NCI-H524 treated with DMSO at 0.1 percent for 48 hours (cell line): ENCODE measurements at regions not wholly inside any gene's neighbourhood (a gene's known extent, or its start where the extent isn't known, plus 50 kb on each side); places are given as distances from the start of the nearest gene placed in this dataset.

ENCODE experiments used
- DNase-seq: peaks from one replicate; lab custom pipeline; 2025; lab: John Stamatoyannopoulos, UW

DNA sequence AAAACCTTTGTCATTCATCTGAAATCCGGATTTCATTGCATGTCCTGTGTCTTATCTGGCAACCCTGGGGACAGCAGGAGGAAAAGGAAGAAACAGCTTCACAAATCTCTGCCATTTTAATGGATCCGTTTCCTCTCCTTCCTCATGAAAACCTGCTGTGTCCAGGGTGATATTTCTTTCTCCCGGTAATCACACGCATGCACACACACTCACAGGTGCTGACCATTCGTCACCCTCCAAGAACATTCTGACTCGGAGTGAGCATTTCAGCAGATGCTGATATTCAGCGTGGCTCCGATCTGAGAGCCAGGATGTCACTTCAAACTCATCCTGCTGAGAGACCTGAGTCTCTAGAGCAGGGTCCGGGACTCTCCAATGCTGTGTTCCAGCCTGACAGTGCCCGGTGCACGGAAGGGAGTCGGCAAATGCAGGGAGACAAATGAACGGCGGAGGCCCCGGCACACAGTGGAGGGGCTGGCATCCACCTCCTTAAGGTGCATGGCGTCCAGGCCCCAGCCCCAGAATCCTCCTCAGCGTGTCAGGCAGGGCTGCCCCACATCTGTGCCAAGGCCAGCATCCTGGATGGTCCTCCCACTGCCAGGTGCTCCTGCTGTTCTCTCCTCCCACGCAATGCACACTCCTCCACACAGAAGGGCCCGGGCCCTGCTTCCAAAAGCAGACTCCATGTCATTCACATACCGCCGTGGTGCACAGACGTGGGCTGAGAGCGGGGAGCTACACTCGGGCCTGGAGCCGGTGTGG is 70.7 kb downstream of the RBFOX3 start:
- no peak for DNase-seq

DNA sequence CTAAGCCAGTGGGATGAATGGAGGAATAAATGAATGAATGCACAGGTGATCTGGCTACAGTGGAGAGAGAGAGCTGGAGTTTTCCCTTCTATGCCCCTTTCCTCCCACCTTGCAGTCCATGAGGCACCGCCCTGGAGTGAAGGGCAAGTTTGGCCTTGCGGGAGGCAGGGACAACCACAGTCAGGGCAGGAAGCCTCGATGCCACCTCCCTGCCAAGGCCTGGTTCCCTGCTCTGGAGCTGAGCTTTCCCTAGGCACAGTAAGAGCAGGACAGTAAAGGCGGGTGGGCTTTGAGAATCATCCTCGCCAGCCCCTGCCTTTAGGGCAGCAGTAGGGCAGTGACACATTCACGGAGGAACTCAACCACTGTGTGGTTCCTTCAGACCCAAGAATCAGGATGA is 72.6 kb downstream of the RBFOX3 start:
- no peak for DNase-seq

DNA sequence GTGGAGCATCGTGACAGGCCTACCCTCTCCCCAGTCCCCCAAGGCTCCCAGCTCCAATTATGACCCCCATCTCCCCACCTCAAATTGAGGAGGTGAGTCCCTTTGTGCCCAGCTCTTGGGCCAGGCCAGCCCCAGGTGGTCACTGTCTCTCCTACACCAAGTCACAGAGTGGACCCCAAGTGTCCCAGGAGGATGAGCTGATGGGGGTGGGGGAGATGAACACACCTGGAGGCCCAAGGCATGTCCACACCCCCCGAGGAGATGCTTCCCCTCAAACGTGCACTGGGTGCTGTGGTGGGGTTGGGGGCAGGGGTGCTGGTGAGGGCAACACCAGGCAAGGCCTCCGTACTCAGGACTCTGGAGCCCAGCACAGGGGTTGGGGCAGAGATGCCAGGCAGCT is 73.2 kb downstream of the RBFOX3 start:
- DNase-seq: no peak

DNA sequence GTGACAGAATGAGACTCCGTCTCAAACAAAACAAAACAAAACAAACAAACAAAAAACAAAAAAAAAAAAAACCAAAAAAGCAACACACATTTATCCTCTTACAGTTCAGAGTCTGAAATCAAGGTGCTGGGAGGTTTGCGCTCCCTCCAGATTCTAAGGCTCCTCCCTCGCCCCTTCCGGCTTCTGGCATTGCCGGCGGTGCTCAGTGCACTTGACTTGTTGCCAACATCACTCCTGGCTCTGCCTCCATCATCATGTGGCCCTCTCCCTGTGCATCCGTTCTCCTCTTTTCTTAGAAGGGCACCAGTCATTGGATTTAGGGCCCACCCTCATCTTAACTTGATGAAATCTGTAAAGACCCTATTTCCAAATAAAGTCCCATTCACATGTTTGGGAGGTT is 73.8 kb downstream of the RBFOX3 start:
- no peak for DNase-seq

DNA sequence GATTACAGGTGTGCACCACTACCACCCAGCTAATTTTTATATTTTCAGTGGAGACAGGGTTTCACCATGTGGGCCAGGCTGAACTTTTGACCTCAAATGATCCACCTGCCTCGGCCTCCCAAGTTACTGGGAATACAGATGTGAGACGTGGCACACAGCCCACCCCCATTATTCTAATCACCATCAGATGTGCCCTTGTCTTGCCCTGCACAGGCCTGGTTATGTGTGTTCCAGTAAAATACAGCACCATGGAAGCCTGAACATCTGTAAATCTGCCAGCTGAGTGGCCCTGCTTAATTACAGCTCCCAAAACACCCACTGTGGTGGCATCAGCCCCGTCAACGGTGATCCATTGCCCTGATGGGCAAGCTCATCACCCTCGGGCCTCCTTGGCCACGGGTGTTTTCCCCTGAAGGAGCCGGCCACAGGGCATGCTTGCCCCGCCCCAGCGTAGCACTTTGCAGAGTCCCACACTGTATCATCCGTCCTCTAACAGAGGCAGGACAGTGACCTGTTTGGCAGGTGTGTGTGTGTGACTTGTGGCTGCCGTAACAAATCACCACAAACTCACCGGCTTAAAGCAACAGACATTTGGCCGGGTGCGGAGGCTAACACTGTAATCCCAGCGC is 74.5 kb downstream of the RBFOX3 start:
- DNase-seq: no peak

DNA sequence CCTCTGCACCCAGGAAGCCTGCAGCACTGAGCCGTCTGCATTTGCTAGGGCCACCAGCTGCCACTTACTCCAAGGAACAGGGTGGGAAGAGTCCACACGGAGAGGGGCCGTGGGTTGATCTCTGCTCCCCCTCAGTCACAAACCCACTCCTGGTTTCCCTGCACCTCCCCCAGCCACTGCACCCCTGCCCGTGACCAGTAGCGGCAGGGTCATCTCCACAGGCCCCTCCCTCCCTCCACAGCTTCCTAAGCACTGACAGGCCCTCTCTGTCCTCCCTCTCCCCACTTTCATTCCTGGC is 75.2 kb downstream of the RBFOX3 start:
- DNase-seq: no peak

DNA sequence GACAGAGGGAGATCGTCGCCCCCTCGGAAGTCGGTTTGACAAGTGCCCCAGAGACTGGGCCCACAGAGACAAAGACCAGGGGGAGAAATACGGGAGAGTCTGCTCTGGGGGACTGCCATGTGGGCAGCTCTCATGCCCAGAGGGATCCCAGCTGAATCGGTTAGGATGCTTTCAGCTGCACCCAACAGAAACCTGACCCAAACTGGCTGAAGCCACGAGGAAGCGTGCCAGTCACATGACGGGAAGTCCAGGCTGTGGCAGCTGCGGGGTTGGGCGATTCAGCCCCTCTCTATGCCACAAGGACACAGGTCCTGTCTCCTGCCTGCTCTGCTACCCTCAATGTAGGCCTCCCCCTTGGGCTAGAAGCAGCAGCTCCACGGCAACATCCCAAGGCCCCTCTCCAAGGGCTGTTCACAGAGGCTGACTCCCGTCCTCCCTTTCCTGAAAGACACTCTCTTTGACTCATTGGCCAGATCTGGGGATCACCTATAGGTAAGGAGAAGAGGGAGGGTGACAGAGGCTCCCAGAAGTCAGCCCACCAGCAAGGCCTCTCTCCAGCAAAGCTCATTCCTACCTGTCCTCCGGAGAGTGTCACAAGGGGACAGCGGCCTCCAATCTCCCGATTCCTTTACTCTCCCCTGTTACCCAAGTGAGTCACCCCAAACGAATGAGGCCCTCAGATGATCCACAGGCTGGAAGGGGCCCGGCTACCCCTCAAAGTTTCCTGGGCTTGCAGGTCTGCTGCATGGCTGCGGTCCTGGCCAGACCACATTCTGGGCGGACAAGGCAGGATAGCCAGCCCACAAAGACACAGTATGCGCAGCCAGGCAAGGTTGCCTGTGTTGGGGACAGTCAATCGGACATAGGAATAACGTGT is 75.8 kb downstream of the RBFOX3 start:
- DNase-seq: no peak

DNA sequence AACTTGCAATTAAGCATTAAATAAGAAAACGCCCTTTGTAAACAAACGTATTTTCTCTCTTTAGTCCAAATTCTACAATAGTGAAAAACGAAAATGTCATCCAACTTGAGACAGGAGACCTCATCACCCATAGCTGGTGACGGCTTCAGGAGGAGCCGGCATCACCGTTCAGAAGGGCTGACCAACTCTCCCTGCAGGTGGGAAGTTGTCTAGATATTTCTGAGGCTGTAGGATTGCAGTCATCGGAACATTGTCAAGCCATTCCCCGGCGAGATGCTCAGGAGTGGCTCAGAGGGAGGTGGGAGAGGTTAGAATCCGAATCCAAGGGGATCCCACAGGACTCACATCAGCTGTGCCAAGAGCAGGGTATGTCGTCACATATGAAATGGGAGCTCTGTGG is 76.7 kb downstream of the RBFOX3 start:
- DNase-seq: no peak

DNA sequence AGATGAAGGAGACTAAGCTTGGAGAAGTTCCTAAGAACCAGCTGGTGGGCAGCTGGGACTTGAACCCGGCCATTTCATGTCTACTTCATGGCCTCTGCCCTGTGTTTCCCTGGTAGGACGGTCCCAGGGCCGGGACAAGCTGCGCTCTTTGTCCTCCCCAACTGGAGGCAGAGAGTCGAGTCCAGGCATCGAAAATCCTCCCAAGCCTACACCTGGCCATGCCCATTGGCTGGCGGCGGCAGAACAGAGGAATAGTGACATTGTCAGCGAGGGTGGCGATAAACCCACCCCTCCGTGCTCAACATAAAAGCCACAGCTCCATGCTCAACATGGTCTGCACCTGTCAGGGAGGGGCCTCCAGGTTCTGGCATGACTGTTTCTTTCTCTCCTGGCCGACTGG is 77.7 kb downstream of the RBFOX3 start:
- no peak for DNase-seq

DNA sequence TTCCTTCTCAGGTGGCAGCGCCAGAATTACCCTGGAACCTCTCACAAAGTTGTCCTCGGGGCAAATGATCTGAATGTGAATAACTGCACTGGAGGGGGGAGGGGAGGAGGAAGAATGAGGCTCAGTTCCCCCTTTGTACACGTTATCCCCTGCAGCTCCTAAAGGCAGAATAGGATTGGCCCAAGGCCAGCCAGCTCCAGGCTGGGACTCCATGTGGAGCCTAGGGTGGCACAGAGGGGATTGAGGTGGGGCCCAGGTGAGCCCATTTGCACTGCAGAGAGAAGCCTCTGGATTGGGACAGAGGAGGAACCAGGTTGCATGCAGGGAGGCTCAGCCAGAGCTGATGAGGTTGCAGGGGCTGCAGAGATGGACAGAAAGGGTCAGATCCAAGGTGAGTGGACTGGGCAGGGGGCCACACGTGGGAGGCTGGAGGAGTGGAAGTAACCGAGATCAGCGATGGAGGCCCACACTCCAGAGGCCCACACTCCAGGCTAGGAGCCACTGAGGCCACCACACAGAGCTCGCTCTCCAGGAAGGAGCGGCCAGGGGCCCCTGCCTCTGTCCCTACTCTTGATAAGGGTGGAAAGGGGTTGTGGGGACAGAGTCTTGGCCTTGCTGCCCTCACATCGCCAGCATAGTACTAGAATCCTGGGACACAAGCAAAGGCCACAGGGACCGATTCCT is 78.6 kb downstream of the RBFOX3 start:
- no peak for DNase-seq

DNA sequence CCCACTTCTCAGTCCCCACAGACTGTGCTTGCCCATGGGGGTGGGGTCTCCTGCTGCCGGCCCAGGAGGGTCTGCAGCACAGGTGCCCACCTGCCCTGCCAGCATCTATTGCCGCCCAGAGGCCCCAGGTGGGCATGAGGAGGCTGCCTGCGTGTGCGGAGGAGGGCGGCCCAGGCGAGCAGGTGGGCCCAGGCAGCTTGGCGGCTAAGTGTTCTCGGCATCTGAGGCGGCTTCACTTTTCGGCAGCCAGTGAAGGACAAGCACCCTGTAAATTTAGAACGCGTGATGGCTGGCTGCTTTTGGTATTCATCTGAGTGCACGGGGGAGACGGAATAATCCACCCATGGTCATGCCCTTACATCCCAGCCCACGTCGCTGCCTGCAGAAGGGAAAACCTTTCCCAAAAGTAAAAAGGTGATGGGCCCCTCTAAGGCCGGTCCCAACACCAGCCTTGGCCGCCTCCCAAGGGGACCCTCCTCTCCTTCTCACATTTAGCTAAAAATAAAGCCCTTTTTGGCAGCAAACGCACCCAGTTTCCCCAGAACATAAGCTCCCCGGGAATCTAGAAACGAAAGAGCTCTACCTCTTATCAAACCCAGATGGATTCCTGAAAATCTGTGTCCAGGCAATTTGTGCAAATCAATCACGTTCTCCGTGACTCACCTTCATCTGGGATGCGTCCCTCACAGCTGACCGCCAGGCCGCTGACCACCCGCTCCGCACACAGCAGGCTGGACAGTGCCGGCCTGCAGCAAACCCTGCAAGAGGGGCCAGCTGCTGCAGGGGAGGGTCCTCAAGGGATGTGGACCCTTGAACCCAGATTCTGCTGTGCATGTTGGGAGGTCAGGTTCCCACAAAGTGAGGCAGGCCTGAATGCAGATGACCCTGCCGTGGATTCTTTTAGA is 79.4 kb downstream of the RBFOX3 start:
- DNase-seq: no peak

DNA sequence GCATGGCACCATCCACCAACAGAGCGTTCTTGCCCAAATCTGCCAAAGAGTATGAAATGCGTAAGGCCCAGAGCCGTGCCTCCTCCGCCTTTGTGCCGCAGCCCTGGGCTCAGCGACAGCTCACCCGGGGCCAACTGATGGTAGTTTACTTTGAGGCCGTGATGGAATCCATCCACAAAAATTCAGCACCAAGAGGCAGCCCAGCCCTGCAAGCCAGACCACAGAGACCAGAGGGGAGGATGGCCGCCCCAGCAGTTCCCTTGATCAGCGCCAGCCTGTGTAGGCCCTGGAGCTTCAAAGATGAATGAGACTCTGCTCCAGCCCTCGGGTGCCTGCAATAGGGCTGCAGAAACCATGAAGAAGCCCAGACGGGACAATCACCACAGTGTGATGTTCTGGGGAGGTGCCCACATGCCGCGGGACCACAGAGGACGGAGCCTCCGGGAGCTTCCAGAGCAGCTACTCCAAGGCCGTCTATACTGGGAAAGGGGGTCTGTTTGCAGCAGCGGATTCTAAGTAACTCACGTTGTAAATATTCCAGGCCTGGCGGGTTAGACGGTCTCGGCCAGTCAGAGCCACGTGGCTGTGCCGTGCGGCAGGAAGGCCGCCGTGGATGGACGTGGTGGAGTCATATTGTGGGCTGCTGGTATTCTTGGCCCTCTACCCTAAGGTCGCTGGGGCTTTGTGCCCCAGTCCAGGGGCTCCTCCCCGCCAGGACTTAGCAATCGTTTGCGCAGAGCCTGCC is 80.3 kb downstream of the RBFOX3 start:
- no peak for DNase-seq

DNA sequence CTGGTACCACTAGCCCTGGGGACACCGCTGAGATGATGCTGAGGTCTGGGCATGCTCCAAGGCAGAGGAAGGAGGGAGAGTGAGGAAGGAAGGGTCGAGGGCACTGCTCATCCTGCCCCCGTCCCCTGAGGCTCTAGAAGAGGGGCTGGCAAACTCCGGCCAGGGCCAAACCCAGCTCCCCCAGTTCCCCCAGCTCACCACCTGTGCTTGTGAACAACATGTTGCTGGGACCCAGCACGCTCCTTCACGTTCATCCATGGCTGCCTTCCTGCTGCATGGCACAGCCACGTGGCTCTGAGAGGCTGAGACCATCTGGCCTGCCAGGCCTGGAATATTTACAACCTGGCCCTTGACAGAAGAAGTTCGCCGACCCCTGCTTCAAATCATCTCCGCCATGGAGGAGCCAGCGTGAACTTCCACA is 81.2 kb downstream of the RBFOX3 start:
- DNase-seq: no peak

DNA sequence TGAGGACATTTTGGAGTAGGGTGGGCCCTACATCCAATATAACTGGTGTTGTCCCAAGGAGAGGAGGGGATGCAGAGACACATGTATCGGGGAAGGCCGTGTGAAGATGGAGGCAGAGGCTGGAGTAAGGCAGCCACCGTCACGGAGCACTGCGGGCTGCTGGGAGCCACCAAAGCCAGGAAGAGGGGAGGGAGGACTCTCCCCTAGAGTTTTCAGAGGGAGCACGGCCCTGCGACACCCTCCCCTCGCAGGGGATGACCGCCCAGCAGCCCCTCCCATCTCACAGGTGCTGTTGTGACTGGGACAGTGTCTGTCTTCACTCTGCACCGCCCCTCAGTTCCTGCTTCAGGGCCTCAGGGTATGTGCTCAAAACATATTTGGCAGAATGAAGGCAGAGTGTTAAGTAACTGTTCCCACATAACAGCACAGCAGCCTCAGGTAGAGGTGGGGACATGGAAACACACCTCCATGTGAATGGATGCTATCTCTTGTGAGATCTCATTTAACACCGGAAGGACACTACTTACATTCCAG is 82.2 kb downstream of the RBFOX3 start:
- DNase-seq: no peak

DNA sequence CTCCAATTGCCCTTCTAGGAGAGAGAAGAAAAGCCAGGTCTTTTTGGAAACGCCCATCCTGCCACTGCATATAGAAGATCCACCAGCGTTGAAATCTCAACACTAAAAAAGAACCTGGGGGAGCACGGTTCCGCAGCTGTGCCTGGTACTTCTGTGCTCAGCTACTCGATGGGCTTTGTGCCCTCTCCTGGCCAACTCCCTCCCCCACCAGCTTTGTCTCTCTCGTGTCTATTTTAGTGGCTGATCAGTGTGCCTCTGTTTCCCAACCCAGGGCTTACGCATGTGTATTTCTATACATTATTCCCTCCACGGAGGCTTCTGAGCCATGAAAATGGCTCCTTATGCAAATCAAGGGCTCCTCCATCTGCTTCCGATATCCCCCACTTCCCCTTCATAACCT is 83.5 kb downstream of the RBFOX3 start:
- no peak for DNase-seq

DNA sequence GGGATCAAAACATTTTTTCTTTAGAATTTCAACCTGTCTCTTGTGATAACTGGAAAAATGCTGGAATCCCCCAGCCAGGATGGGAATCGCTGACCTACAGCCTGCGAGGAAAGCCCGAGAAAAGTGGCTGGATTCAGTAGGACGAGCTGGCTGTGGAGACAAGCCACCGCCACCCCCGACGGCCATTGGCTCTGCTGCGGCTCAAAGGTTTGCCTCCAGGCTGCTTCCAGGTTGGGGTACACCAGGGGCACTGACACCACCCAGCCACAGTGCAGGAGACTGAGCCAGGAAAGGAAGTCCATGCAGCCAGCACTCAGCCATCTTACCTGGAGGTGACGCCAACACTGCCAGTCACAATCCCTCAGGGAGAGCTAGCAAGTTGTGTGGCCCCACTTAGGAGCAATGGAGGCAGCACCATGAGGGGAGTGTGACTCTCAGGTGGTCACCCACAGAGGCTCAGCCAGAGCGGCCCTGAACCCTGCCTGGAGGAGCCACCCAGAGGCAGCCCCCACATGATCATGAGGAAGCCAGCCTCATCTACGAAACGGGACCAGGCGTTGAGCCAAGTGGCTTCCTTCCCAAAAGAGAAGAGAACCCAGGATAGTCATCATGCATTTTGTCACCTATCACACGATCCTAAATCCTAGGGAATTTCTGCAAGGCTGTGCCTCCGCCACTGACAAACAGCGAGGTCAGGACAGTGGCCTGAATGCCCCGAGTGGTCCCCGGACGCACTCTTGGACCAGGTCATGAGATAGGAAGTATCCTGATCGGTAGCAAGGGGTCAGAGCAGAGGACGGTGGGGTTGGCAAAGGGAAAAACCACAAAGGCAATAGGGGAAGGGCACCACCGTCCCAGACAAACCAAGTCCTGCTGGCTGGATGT is 84.8 kb downstream of the RBFOX3 start:
- DNase-seq: no peak

DNA sequence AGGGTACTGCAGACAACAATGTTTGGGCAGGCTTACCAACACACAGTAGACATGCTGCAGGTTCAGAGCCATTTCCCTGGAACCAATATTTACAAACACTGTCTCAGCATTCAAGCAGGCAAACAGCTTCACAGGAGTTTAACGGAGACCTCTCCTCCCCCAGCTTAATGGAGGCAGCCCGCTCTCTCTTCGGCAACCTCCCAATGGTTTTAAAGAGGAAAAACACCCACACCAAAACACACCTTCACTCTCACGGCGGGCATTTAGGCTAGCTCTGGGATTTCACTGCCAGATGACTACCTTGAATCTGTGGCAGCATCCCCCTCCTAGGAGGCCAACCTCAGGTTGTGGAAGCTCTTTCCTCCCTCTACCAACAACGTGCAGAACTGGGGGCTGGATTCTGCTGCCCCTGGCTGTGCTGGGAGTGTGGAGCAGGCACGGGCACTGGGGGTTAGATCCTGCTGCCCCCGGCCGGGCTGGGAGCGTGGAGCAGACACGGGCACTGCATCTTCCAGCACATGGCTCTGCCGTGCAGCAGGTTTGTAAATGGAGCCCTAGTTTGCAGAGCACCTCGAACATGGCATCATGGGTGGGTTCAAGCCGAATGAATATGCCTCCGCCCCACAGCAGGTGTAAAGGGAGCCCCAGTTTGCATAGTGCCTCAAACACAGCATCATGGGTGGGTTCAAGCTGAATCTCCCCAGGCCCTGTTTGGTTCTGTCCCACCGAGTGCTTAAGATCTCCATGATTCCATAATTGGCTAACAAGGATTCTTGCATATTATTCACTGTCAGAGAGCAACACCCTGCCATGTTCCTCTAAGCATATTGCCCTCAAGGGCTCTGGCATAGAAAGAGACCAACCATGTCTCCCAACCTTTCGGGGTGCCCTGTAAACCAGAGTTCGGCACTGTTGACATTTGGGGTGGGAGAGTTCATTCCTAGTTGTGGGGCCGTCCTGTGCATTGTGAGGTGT is 86.4 kb downstream of the RBFOX3 start:
- DNase-seq: no peak

DNA sequence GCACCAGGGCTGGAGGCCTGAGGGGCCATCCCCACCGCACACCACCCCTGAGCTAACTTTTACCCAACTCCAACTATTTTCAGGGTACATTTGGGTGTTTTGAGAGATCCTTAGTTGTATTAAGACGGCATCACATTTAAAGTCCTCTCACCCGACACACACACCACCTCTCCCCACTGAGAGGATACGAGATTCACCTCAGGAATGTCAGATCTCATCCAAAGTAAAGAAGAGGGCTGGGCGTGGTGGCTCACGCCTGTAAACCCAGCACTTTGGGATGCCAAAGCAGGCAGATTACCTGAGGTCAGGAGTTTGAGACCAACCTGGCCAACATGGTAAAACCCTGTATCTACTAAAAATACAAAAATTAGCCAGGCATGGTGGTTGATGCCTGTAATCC is 88.4 kb downstream of the RBFOX3 start:
- DNase-seq: no peak
